ENCODE measurements at regions not wholly inside any gene's neighbourhood (a gene's known extent, or its start where the extent isn't known, plus 50 kb on each side); places are given as distances from the start of the nearest gene placed in this dataset.

- DNase-seq (ENCODE audit: low read depth), result no peak
Observed at GRCh38 chr14:66414511-66414910, 71.7 kb upstream of the CCDC196 start.

- no peak for DNase-seq (ENCODE audit: low read depth)
Observed at GRCh38 chr14:66420251-66421006, 65.7 kb upstream of the CCDC196 start.

DNA sequence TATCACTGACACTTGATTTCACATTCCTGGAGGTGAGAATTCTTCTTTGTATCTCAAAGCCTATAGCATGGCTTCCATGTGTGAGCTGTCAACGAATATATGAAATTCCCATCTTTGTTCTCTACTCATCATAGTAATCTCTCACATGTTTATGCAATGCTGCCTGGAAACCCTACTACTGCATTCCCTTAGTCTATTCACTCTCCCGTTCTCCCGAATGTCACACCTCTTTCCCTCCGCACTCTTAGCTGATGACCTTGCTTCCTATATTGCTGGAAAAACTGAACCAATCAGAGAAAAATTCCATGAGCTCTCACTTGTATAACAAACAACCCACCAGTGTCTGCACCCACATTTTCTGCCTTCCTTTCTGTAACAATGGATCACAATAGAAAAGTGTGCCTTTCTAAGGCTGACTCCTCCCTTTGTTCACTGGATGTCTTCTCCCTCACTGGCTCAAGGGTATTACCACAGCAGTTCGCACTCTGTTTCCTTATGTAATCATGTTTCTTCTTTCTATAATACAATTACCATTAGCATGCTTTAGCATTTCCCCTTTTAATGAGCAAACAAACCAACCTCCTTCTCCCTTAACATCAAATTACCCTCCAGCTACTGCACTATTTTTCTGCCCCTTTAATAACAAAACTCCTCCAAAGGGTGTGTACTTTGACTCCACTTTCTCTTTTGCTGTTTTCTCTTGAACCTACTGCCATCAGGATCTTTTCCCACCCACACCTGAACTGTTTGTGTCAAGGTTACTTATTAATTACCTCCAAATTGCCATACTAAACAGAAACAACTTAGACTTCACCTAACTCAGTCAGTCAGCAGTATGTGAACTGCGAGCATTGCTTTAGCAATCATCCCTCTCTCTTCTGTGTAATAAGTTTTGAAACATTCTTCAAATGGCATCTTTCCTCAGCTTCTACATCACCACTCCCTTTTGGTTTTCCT lies 63.9 kb upstream of the CCDC196 start:
- DNase-seq (ENCODE audit: low read depth), result no peak

GRCh38 chr14:66425402-66425801 lies 60.8 kb upstream of the CCDC196 start:
- DNase-seq (ENCODE audit: low read depth), result no peak

DNA sequence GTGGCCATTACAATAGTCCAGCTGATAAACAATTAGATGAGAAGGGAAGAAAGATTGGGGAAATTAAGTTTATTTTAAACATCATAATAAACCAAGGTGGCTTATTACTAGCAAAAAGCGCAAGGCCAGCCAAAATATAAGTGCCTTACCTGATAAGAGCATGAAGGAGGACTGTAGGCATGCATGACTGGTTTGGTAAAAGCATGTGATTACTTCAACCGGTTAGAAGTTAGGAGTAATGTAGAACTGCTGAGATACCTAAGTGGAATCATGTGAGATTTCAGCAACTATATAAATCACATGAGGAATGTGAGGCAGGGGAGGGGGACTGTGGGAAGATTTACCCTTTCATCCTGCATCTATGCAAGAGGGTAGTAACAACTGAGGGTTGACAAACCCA lies 59.7 kb upstream of the CCDC196 start:
- DNase-seq (ENCODE audit: low read depth), result no peak

DNA sequence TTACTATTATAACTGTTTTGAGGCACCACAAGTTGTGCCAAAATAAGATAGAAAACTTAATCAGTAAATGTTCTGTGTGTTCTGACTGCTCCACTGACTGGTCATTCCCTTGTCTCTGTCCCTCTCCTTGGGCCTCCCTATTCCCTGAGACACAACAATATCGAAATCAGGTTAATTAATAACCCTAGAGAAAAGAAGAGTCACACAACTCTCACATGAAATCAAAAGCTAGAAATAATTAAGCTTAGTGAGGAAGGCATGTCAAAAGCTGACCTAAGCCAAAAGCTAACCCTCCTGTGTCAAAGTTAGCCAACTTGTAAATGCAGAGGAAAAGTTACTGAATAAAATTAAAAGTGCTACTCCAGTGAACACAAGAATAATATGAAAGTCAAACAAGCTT lies 53.8 kb upstream of the CCDC196 start:
- DNase-seq (ENCODE audit: low read depth), result no peak

GRCh38 chr14:66434464-66434863 lies 51.7 kb upstream of the CCDC196 start:
- no peak for DNase-seq (ENCODE audit: low read depth)

GRCh38 chr14:66435683-66436082 lies 50.5 kb upstream of the CCDC196 start:
- DNase-seq (ENCODE audit: low read depth), result no peak

Data from activated gamma-delta T cell treated with anti-CD3 and anti-CD28 coated beads, Interleukin-2, amount 50 U/mL, for 16 hours (primary cell).